SK-N-SH treated with all-trans-retinoic acid at 6 μM for 48 hours (cell line): ENCODE measurements at regions not wholly inside any gene's neighbourhood (a gene's known extent, or its start where the extent isn't known, plus 50 kb on each side); places are given as distances from the start of the nearest gene placed in this dataset.

Experiments used
- ATAC-seq: fragments of 200-7000 bp; cut with Tn5 transposase; 3 replicates; pipeline ENCODE4 v1.9.1; 2020; ENCODE audit warnings: mild to moderate bottlenecking, moderate library complexity
- ARNTL ChIP-seq: fragments of 450-650 bp; formaldehyde crosslinking; IDR thresholded peaks from 2 replicates; pipeline ENCODE4 v1.5.0; 2020; ENCODE audit warnings: low read depth, mild to moderate bottlenecking, moderate library complexity, borderline replicate concordance
- BACH2 ChIP-seq: fragments of 250-450 bp; sonication (Bioruptor Pico); IDR thresholded peaks from 2 replicates; pipeline ENCODE4 v1.9.0; 2021; ENCODE audit warnings: mild to moderate bottlenecking, borderline replicate concordance
- CSDC2 ChIP-seq: fragments of 250-450 bp; sonication (Bioruptor Pico); IDR thresholded peaks from 2 replicates; pipeline ENCODE4 v1.5.0; 2020; ENCODE audit warnings: mild to moderate bottlenecking, moderate library complexity
- ESRRG ChIP-seq: fragments of 250-450 bp; sonication (Bioruptor Pico); IDR thresholded peaks from 2 replicates; pipeline ENCODE4 v1.6.1; 2021; ENCODE audit warnings: mild to moderate bottlenecking
- GLIS3 ChIP-seq: fragments of 250-450 bp; sonication (Bioruptor Pico); IDR thresholded peaks from 2 replicates; pipeline ENCODE4 v1.5.0; 2020; ENCODE audit warnings: mild to moderate bottlenecking, moderate library complexity
- ISL1 ChIP-seq: fragments of 250-450 bp; sonication (Bioruptor Pico); IDR thresholded peaks from 2 replicates; pipeline ENCODE4 v2.1.2; 2022; ENCODE audit warnings: mild to moderate bottlenecking, moderate library complexity
- OSR1 ChIP-seq: fragments of 250-450 bp; sonication (Bioruptor Pico); IDR thresholded peaks from 2 replicates; pipeline ENCODE4 v1.8.0; 2022; ENCODE audit warnings: moderate library complexity, mild to moderate bottlenecking, inconsistent platforms
- PPARA ChIP-seq: fragments of 250-450 bp; sonication (Bioruptor Pico); IDR thresholded peaks from 2 replicates; pipeline ENCODE4 v1.5.0; 2020; ENCODE audit warnings: mild to moderate bottlenecking, borderline replicate concordance
- RARB ChIP-seq: fragments of 250-450 bp; sonication (Bioruptor Pico); IDR thresholded peaks from 2 replicates; pipeline ENCODE4 v1.8.0; 2021; ENCODE audit warnings: mild to moderate bottlenecking, moderate library complexity
- SNAI2 ChIP-seq: fragments of 250-450 bp; sonication (Bioruptor Pico); IDR thresholded peaks from 2 replicates; pipeline ENCODE4 v1.5.0; 2020; ENCODE audit warnings: mild to moderate bottlenecking, moderate library complexity
- TCF4 ChIP-seq: fragments of 250-450 bp; sonication (Bioruptor Pico); IDR thresholded peaks from 2 replicates; pipeline ENCODE4 v1.8.0; 2021; ENCODE audit warnings: mild to moderate bottlenecking, moderate library complexity, borderline replicate concordance
- ZC3H10 ChIP-seq: fragments of 250-450 bp; sonication (Bioruptor Pico); IDR thresholded peaks from 2 replicates; pipeline ENCODE4 v1.5.1; 2021; ENCODE audit warnings: mild to moderate bottlenecking, moderate library complexity
- ZFP3 ChIP-seq: fragments of 250-450 bp; sonication (Bioruptor Pico); IDR thresholded peaks from 2 replicates; pipeline ENCODE4 v1.5.0; 2020; ENCODE audit warnings: mild to moderate bottlenecking, moderate library complexity
- ZFP30 ChIP-seq: fragments of 450-650 bp; formaldehyde crosslinking; IDR thresholded peaks from 2 replicates; pipeline ENCODE4 v1.5.0; 2022; ENCODE audit warnings: mild to moderate bottlenecking, moderate library complexity
- ZNF565 ChIP-seq: fragments of 450-650 bp; formaldehyde crosslinking; conservative IDR thresholded peaks from 2 replicates; pipeline ENCODE4 v1.5.0; 2020; ENCODE audit warnings: low read depth, mild to moderate bottlenecking, moderate library complexity
- ZNF70 ChIP-seq: fragments of 450-650 bp; formaldehyde crosslinking; IDR thresholded peaks from 2 replicates; pipeline ENCODE4 v1.5.0; 2020; ENCODE audit warnings: mild to moderate bottlenecking, moderate library complexity
- ZNF8 ChIP-seq: fragments of 450-650 bp; formaldehyde crosslinking; IDR thresholded peaks from 2 replicates; pipeline ENCODE4 v1.5.0; 2020; ENCODE audit warnings: mild to moderate bottlenecking, moderate library complexity
- TF ChIP-seq, protein P1 (sequence below): fragments of 250-450 bp; sonication (Bioruptor Pico); IDR thresholded peaks from 2 replicates; pipeline ENCODE4 v1.8.0; 2020; ENCODE audit warnings: mild to moderate bottlenecking, moderate library complexity, borderline replicate concordance
- TF ChIP-seq, protein P2 (sequence below): fragments of 250-450 bp; sonication (Bioruptor Pico); IDR thresholded peaks from 2 replicates; pipeline ENCODE4 v1.8.0; 2021; ENCODE audit warnings: low read depth, mild to moderate bottlenecking, moderate library complexity, borderline replicate concordance
- TF ChIP-seq, protein P3 (sequence below): fragments of 250-450 bp; sonication (Bioruptor Pico); IDR thresholded peaks from 2 replicates; pipeline ENCODE4 v1.5.1; 2020; ENCODE audit warnings: low read depth, mild to moderate bottlenecking, moderate library complexity
- TF ChIP-seq, protein P4 (sequence below): fragments of 250-450 bp; sonication (Bioruptor Pico); IDR thresholded peaks from 2 replicates; pipeline ENCODE4 v1.5.1; 2021; ENCODE audit warnings: mild to moderate bottlenecking, moderate library complexity

DNA sequence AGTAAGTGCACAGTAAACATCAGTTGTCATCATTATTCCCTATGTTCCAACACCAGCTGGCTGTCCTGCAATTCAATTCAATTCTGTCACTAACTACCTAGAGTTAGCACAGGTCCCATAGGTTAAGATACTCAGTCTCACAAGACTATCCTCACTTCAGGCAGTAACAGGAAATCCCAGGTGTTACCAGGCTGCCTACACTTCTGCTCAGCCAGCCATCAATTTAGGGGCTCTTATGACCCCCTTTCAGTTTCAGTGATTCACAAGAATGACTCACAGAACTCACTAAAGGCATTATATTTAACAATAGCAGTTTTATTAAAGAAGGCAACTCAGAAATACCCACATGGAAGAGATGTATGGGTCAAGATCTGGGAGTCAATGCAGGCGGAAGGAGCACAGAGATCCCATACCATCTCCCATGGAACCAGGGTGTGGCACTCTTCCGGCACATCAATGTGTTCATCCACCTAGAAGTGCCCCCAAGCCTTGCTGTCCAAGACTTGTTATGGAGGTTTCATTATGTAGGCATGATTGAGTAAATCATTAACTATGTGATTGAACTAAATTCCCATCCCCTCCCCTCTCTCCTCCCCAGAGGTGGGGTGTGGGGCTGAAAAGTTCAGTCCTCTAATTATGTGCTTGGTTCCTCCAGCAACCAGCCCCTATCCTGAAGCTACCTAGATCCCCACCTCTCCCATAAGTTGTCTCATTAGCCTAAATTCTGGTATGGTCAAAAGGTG is 120.8 kb upstream of the WSCD2 start:
- TF ChIP-seq TCF4 (no peak), ZC3H10 (no peak), RARB (CRISPR knock-in tag) (no peak), BACH2 (CRISPR knock-in tag) (no peak)
- TF ChIP-seq, protein P1, sequence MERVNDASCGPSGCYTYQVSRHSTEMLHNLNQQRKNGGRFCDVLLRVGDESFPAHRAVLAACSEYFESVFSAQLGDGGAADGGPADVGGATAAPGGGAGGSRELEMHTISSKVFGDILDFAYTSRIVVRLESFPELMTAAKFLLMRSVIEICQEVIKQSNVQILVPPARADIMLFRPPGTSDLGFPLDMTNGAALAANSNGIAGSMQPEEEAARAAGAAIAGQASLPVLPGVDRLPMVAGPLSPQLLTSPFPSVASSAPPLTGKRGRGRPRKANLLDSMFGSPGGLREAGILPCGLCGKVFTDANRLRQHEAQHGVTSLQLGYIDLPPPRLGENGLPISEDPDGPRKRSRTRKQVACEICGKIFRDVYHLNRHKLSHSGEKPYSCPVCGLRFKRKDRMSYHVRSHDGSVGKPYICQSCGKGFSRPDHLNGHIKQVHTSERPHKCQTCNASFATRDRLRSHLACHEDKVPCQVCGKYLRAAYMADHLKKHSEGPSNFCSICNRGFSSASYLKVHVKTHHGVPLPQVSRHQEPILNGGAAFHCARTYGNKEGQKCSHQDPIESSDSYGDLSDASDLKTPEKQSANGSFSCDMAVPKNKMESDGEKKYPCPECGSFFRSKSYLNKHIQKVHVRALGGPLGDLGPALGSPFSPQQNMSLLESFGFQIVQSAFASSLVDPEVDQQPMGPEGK (CRISPR knock-in tag) = no peak
- TF ChIP-seq, protein P2, sequence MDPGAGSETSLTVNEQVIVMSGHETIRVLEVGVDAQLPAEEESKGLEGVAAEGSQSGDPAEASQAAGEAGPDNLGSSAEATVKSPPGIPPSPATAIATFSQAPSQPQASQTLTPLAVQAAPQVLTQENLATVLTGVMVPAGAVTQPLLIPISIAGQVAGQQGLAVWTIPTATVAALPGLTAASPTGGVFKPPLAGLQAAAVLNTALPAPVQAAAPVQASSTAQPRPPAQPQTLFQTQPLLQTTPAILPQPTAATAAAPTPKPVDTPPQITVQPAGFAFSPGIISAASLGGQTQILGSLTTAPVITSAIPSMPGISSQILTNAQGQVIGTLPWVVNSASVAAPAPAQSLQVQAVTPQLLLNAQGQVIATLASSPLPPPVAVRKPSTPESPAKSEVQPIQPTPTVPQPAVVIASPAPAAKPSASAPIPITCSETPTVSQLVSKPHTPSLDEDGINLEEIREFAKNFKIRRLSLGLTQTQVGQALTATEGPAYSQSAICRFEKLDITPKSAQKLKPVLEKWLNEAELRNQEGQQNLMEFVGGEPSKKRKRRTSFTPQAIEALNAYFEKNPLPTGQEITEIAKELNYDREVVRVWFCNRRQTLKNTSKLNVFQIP (CRISPR knock-in tag) = no peak
- no peak for ATAC-seq

DNA sequence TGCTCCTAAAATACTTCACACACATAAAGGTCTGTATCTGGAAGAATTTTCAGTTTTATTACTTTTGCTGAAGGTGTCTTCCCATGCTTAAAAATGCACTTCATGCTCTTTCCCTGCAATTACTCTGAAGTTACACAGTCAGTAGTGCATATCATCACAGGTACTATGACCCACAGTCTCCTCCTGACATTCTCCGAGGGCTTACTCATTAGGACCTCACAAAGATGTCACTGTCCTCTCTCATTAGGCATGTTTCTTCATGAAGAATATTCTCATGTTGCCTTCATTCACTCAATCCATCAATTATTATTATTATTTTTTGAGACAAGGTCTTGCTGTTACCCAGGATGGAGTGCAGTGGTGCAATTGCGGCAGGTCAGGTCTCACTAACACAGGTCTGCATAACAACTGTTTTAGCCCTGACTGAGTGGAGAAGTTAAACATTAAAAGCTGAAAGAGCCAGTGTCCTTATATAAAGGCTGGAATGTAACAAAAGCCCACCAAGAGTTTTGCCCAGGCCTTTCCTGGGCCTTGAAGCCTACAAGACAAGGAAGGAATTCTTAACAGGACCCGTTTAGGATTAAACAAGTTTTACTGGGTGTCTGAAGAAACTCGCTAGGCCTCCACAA is 119.5 kb upstream of the WSCD2 start:
- TF ChIP-seq ZNF70 (no peak), BACH2 (CRISPR knock-in tag) (no peak), ZNF8 (CRISPR knock-in tag) (no peak), ZFP30 (no peak), ZC3H10 (no peak), PPARA (CRISPR knock-in tag) (no peak), ISL1 (CRISPR knock-in tag) (no peak), TCF4 (no peak), RARB (CRISPR knock-in tag) (no peak), ZNF565 (CRISPR knock-in tag) (no peak), GLIS3 (CRISPR knock-in tag) (no peak), ARNTL (CRISPR knock-in tag) (no peak)
- TF ChIP-seq, protein P2 (CRISPR knock-in tag) = no peak
- TF ChIP-seq, all 23 proteins: peak for 0
- no peak for ATAC-seq

DNA sequence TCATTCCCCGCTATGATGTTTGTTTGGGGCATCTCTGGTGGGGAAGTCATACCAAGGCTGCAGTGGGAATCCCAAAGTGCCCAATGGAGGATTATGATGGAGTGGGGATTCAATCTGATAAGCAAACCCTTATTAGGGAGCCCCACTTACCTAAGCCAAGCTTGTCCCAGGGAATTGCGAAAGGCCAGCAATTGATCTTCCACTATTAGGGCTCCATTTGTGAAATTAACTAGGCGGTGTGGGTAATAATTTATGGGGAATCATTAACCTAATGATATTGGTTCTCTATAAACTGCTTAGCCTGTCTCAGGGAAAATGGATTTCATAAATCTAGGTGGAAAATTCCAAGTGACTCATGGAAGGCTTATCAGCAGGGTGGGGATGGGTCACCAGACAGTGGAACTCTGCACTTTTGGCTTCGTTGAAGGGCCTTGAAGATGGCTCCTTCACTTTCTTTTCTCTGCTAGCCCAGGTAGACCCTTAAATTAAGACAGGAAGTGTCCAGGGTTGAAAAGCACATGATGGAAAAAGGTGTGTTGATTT is 113.0 kb upstream of the WSCD2 start:
- no peak for ATAC-seq
- TF ChIP-seq ZFP3 (CRISPR knock-in tag) = no peak
- no peak for TF ChIP-seq SNAI2 (CRISPR knock-in tag)
- no peak for TF ChIP-seq ZFP30
- TF ChIP-seq BACH2 (CRISPR knock-in tag) = no peak
- no peak for TF ChIP-seq OSR1
- TF ChIP-seq GLIS3 (CRISPR knock-in tag) = no peak
- TF ChIP-seq ZNF70 = no peak

GRCh38 chr12:108017472-108018057 is 111.5 kb upstream of the WSCD2 start:
- TF ChIP-seq PPARA (CRISPR knock-in tag) (no peak), ZNF8 (CRISPR knock-in tag) (no peak), GLIS3 (CRISPR knock-in tag) (no peak), ZNF565 (CRISPR knock-in tag) (no peak), ESRRG (CRISPR knock-in tag) (no peak), ISL1 (CRISPR knock-in tag) (no peak), ARNTL (CRISPR knock-in tag) (no peak), ZC3H10 (no peak), CSDC2 (CRISPR knock-in tag) (no peak)
- TF ChIP-seq, protein P3, sequence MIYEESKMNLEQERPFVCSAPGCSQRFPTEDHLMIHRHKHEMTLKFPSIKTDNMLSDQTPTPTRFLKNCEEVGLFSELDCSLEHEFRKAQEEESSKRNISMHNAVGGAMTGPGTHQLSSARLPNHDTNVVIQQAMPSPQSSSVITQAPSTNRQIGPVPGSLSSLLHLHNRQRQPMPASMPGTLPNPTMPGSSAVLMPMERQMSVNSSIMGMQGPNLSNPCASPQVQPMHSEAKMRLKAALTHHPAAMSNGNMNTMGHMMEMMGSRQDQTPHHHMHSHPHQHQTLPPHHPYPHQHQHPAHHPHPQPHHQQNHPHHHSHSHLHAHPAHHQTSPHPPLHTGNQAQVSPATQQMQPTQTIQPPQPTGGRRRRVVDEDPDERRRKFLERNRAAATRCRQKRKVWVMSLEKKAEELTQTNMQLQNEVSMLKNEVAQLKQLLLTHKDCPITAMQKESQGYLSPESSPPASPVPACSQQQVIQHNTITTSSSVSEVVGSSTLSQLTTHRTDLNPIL (CRISPR knock-in tag) = no peak
- TF ChIP-seq, protein P4, sequence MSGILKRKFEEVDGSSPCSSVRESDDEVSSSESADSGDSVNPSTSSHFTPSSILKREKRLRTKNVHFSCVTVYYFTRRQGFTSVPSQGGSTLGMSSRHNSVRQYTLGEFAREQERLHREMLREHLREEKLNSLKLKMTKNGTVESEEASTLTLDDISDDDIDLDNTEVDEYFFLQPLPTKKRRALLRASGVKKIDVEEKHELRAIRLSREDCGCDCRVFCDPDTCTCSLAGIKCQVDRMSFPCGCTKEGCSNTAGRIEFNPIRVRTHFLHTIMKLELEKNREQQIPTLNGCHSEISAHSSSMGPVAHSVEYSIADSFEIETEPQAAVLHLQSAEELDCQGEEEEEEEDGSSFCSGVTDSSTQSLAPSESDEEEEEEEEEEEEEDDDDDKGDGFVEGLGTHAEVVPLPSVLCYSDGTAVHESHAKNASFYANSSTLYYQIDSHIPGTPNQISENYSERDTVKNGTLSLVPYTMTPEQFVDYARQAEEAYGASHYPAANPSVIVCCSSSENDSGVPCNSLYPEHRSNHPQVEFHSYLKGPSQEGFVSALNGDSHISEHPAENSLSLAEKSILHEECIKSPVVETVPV (CRISPR knock-in tag) = no peak
- ATAC-seq = no peak
